Spleen (tissue), 11 donors: ENCODE measurements at regions not wholly inside any gene's neighbourhood (a gene's known extent, or its start where the extent isn't known, plus 50 kb on each side); places are given as distances from the start of the nearest gene placed in this dataset.

Experiments
- DNase-seq: peaks from one replicate; pipeline ENCODE4 v3.0.0-alpha.2; 2020
- H3K27ac ChIP-seq, 8 donors: fragments of 200-600 bp; sonication (generic) in 7 of 8; 1 replicate in 4 of 8; 2 replicates in 4 of 8; pipeline versions ENCODE4 v1.5.0 to v1.8.0; 2016 to 2021; ENCODE audit warnings: inconsistent platforms in 4 of 8, mild to moderate bottlenecking in 4 of 8, moderate library complexity in 1 of 8
- H3K27me3 ChIP-seq, 7 donors: fragments of 200-600 bp; sonication (generic) in 6 of 7; replicated peaks in 1 of 7; 1 replicate in 4 of 7; 2 replicates in 3 of 7; pipeline versions ENCODE4 v1.5.0 to v1.8.0; 2016 to 2021; ENCODE audit warnings: inconsistent platforms in 3 of 7, mild to moderate bottlenecking in 1 of 7
- H3K36me3 ChIP-seq, 6 donors: fragments of 200-600 bp; sonication (generic) in 5 of 6; 1 replicate in 4 of 6; 2 replicates in 2 of 6; pipeline versions ENCODE4 v1.5.0 to v1.8.0; 2016 to 2021; ENCODE audit warnings: inconsistent platforms in 2 of 6
- H3K4me1 ChIP-seq, 6 donors: fragments of 200-600 bp; sonication (generic) in 5 of 6; 1 replicate in 3 of 6; 2 replicates in 3 of 6; pipeline versions ENCODE4 v1.5.0 to v1.8.0; 2016 to 2021; ENCODE audit warnings: inconsistent platforms in 3 of 6
- H3K4me3 ChIP-seq, 8 donors: fragments of 200-600 bp; sonication (generic) in 7 of 8; 1 replicate in 4 of 8; 2 replicates in 4 of 8; pipeline versions ENCODE4 v1.5.0 to v1.8.0; 2016 to 2021; ENCODE audit warnings: inconsistent platforms in 4 of 8, mild to moderate bottlenecking in 4 of 8, moderate library complexity in 2 of 8
- H3K9me3 ChIP-seq, 8 donors: fragments of 200-600 bp; sonication (generic) in 7 of 8; 1 replicate in 4 of 8; 2 replicates in 4 of 8; pipeline versions ENCODE4 v1.5.0 to v1.8.0; 2016 to 2021; ENCODE audit warnings: inconsistent platforms in 4 of 8
- CTCF ChIP-seq, 11 experiments: fragments of 200-600 bp in 7 of 11; fragments of 450-650 bp in 4 of 11; sonication (generic) in 4 of 11; IDR thresholded peaks in 8 of 11; conservative IDR thresholded peaks in 3 of 11; 1 replicate in 7 of 11; 2 replicates in 4 of 11; pipeline versions ENCODE4 v1.4.0 to v1.8.0; 2016 to 2021; ENCODE audit warnings: antibody characterized with exemption in 11 of 11, inconsistent platforms in 4 of 11, mild to moderate bottlenecking in 1 of 11
- POLR2A ChIP-seq, 3 donors: fragments of 450-650 bp; IDR thresholded peaks; one replicate each; pipeline ENCODE4 v1.5.1; 2017; ENCODE audit warnings: antibody characterized with exemption in 3 of 3, mild to moderate bottlenecking in 1 of 3
- POLR2AphosphoS5 ChIP-seq, 3 donors: sonication (generic); formaldehyde crosslinking; IDR thresholded peaks; one replicate each; pipeline ENCODE4 v1.5.1; 2017; ENCODE audit warnings: antibody characterized with exemption in 3 of 3
- WGBS, 5 donors: extraction: QIAGEN DNeasy Blood & Tissue Kit in 3 of 5; methylation state at CpG; one replicate each; pipeline versions ENCODE4 v1.1.5 to v1.1.7; 2013 to 2018; 5-methylcytosine and 5-hydroxymethylcytosine counted together
- intact Hi-C: fragments of 100-400 bp; cut with DNase I; formaldehyde crosslinking; loops from one replicate; pipeline ENCODE4 v1.15.0; 2023; ENCODE audit warnings: low total_unique reads
- donor health status: healthy with polysubstance abuse.
- donor health status: DM: no; HTN: no; CAD: no; lungs with moderate emphysema.
- donor health status: DM: no; HTN: no; CAD: no.
- donor health status: Bipolar disorder and iron deficiency.
- donor health status: healthy.
- donor health status: DM: no; HTN: no; CAD: no.
- donor health status: DM: yes; HTN: yes; CAD: no.

- peak overlapping the region in 5 of 8 donors; percentile 13 to 66 (median 39) for H3K27ac ChIP-seq
- DNase-seq: no peak
- H3K4me1 ChIP-seq: peaks cover 16 to 64% (median 42%) of the 10 kb centered on the region in 6 donors
- no peak overlapping the region for H3K4me3 ChIP-seq
- H3K9me3 ChIP-seq: no peaks in the 10 kb centered on the region
- no peaks in the 10 kb centered on the region for H3K27me3 ChIP-seq
- no peaks in the 10 kb centered on the region for H3K36me3 ChIP-seq
- intact Hi-C loops: no loop called here
- TF ChIP-seq CTCF (IDR thresholded peaks at IDR 0.05 in 8 of 11, conservative IDR thresholded peaks at IDR 0.05 in 3 of 11): no peak
- WGBS, 5 donors: 46 to 63% (median 51%) methylated on average over 1 of the region's 1 CpG
Observed at GRCh38 chr12:123059500-123059899, 79.0 kb downstream of the ARL6IP4 start.

DNA sequence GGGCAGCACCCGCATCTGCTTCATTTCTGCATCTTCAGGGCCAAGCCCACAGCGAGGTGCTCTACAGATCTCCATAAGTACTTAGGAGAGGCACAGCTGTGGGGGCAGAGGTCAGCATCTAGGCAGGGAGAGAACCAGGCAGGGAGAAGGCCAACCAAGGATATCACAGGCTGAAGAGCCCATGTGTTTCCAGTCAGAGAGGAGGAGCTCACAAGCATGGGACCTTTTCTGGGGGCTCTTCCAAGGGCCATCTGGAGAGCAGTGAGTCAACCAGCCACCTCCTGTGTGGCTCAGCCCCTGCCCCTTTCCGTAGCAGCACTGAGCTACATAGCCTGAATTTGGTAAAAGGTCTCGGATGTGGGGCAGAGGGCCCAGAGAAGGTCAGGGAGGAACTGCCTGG is 78.5 kb downstream of the ARL6IP4 start:
- no peak for DNase-seq
- peak overlapping the region in 5 of 8 donors; percentile 13 to 66 (median 39) for H3K27ac ChIP-seq
- intact Hi-C loops: no loop called here
- peak in 1 of 3 donors; percentile 32 for TF ChIP-seq POLR2AphosphoS5 (IDR thresholded peaks at IDR 0.05)
- no peak for TF ChIP-seq POLR2A (IDR thresholded peaks at IDR 0.05)
- no peaks in the 10 kb centered on the region for H3K36me3 ChIP-seq
- no peaks in the 10 kb centered on the region for H3K9me3 ChIP-seq
- no peaks in the 10 kb centered on the region for H3K27me3 ChIP-seq
- H3K4me3 ChIP-seq: no peak overlapping the region
- WGBS, 5 donors: 65 to 87% (median 73%) methylated on average over 4 of the region's 4 CpGs
- peaks cover 16 to 59% (median 37%) of the 10 kb centered on the region in 6 donors for H3K4me1 ChIP-seq

GRCh38 chr12:123058481-123058880 is 78.0 kb downstream of the ARL6IP4 start:
- no peak for DNase-seq
- H3K27ac ChIP-seq: peak overlapping the region in 2 of 8 donors; percentile 39 to 66
- H3K27me3 ChIP-seq: no peaks in the 10 kb centered on the region
- no peaks in the 10 kb centered on the region for H3K9me3 ChIP-seq
- H3K4me1 ChIP-seq: peaks cover 14 to 54% (median 32%) of the 10 kb centered on the region in 6 donors
- 91 to 95% (median 93%) methylated on average over 6 of the region's 6 CpGs for WGBS, 5 donors
- H3K4me3 ChIP-seq: no peak overlapping the region
- intact Hi-C loops: no loop called here
- TF ChIP-seq CTCF (IDR thresholded peaks at IDR 0.05 in 8 of 11, conservative IDR thresholded peaks at IDR 0.05 in 3 of 11) (no peak), POLR2A (IDR thresholded peaks at IDR 0.05) (no peak), POLR2AphosphoS5 (IDR thresholded peaks at IDR 0.05) (no peak)
- no peaks in the 10 kb centered on the region for H3K36me3 ChIP-seq

DNA sequence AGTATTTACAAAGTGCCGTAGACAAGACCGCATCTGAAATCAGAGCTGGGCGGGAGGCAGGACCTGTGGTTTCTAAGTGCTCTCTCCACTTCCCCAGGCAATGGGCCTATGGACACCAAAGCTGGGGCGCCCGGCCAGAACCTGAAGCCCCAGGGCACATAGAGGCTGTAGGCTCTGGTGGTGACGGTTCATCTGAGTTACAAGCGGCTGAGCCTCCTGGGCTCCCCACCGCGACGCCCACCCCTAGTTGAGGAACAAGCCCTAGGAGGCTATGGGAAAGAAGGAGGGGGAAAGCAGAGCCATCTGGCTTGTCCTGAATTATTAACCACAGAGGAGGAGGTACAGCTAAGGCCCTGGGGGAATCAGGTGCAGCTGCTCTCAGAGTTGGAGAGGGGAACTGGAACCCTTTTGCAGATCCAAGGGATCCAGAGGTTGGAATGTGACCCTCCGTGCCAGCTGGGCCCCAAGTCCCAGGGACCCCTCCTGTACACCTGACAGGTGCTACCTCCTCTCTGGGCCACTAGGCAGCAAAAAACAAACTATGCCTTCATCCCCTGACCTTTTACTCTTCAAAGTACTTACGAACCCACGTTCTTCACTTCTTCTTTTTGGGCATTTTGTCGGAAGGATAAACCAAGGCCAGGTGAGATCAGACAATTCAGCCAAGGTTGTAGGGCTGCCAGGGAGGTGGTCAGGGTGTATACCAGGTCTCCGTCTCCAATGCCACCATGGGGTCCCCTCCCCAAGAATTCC is 77.2 kb downstream of the ARL6IP4 start:
- TF ChIP-seq POLR2AphosphoS5 (IDR thresholded peaks at IDR 0.05): no peak
- no peak for TF ChIP-seq POLR2A (IDR thresholded peaks at IDR 0.05)
- intact Hi-C loops: no loop called here
- Histone ChIP-seq H3K4me1 (peaks cover 6 to 46% (median 24%) of the 10 kb centered on the region in 6 donors), H3K36me3 (no peaks in the 10 kb centered on the region), H3K9me3 (no peaks in the 10 kb centered on the region), H3K4me3 (no peak overlapping the region), H3K27ac (no peak overlapping the region), H3K27me3 (no peaks in the 10 kb centered on the region)
- 81 to 88% (median 84%) methylated on average over 10 to 15 of the region's 15 CpGs for WGBS, 5 donors
- DNase-seq: no peak

DNA sequence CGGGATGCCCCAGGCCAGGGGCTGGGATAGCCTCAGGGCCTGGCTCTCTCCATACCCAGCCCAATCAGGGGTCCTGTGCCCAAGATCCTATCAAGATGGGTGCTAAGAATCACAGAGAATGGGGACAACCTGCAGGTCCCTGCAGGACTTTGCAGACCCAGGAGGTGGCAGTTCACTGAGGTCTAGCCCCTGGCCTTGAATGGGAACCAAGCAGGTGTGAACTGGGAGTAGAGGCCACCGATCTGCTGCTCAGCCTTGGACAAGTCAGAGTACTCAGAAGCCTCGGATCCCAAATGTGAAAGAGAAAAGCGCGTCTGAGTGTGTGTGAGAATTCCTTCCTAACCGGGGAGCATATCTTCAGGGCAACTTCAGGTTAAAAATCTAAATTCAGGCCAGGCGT is 76.2 kb downstream of the ARL6IP4 start:
- no peak overlapping the region for H3K4me3 ChIP-seq
- 92 to 98% (median 96%) methylated on average over 7 of the region's 7 CpGs for WGBS, 5 donors
- H3K36me3 ChIP-seq: no peaks in the 10 kb centered on the region
- peaks cover 3 to 37% (median 20%) of the 10 kb centered on the region in 6 donors for H3K4me1 ChIP-seq
- no peaks in the 10 kb centered on the region for H3K9me3 ChIP-seq
- no peak for DNase-seq
- intact Hi-C loops: no loop called here
- H3K27me3 ChIP-seq: no peaks in the 10 kb centered on the region
- H3K27ac ChIP-seq: no peak overlapping the region
- no peak for TF ChIP-seq CTCF (IDR thresholded peaks at IDR 0.05 in 8 of 11, conservative IDR thresholded peaks at IDR 0.05 in 3 of 11)
- no peak for TF ChIP-seq POLR2AphosphoS5 (IDR thresholded peaks at IDR 0.05)
- TF ChIP-seq POLR2A (IDR thresholded peaks at IDR 0.05): no peak
